ENCODE measurements at regions not wholly inside any gene's neighbourhood (a gene's known extent, or its start where the extent isn't known, plus 50 kb on each side); places are given as distances from the start of the nearest gene placed in this dataset.

DNA sequence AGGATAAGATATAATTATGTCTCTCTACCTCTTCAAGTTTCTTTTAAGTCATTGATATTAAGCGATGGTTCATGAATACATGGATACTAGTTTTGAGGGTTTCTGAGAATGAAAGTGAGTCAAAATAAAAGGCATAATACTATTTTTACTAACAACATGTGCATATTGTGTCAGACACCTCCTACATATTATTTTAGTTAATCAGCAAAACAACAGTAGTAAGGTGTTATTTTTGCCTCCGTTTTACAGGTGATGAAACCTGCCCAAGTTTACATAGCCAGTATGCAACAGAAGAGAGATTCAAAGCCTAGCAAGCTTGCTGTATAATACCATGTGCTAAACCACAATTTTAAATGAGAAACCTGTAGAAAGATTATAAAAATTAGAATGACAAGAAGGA is 544.1 kb downstream of the EPHA5 start:
- Mint-ChIP-seq H3K27me3 (ENCODE audit: low read depth) (no peaks in the 10 kb centered on the region), H3K9me3 (no peaks in the 10 kb centered on the region), H3K36me3 (no peaks in the 10 kb centered on the region), H3K4me3 (no peak overlapping the region), H3K4me1 (no peaks in the 10 kb centered on the region), H3K27ac (no peak overlapping the region)
- TF ChIP-seq, protein P1, sequence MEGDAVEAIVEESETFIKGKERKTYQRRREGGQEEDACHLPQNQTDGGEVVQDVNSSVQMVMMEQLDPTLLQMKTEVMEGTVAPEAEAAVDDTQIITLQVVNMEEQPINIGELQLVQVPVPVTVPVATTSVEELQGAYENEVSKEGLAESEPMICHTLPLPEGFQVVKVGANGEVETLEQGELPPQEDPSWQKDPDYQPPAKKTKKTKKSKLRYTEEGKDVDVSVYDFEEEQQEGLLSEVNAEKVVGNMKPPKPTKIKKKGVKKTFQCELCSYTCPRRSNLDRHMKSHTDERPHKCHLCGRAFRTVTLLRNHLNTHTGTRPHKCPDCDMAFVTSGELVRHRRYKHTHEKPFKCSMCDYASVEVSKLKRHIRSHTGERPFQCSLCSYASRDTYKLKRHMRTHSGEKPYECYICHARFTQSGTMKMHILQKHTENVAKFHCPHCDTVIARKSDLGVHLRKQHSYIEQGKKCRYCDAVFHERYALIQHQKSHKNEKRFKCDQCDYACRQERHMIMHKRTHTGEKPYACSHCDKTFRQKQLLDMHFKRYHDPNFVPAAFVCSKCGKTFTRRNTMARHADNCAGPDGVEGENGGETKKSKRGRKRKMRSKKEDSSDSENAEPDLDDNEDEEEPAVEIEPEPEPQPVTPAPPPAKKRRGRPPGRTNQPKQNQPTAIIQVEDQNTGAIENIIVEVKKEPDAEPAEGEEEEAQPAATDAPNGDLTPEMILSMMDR (IDR thresholded peaks at IDR 0.05; ENCODE audit: unreplicated experiment) = no peak
- DNase-seq (ENCODE audit: low spot score in 2 of 2, unreplicated experiment in 2 of 2) = no peak

DNA sequence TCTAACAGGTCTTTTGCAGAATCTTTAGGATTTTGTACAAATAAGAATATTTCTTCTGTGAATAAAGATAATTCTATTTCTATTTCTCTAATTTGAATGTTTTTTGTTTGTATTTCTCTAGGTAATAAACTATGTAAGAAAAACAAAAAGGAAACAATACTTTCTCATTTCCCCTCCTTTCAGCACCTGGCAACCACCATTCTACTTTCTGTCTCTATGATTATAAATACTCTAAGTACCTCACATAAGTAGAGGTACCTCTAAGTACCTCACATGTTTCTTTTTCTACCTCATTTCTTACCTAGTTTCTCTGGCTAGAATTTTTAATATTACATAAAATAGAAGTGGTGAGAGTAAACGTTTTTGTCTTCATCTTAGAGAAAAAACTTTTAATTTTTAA is 550.0 kb downstream of the EPHA5 start:
- Mint-ChIP-seq H3K27ac (no peak overlapping the region), H3K4me1 (no peaks in the 10 kb centered on the region), H3K9me3 (no peaks in the 10 kb centered on the region), H3K27me3 (ENCODE audit: low read depth) (no peaks in the 10 kb centered on the region), H3K36me3 (no peaks in the 10 kb centered on the region), H3K4me3 (no peak overlapping the region)
- TF ChIP-seq, protein P1 (IDR thresholded peaks at IDR 0.05; ENCODE audit: unreplicated experiment) = no peak
- DNase-seq (ENCODE audit: low spot score in 2 of 2, unreplicated experiment in 2 of 2) = no peak

DNA sequence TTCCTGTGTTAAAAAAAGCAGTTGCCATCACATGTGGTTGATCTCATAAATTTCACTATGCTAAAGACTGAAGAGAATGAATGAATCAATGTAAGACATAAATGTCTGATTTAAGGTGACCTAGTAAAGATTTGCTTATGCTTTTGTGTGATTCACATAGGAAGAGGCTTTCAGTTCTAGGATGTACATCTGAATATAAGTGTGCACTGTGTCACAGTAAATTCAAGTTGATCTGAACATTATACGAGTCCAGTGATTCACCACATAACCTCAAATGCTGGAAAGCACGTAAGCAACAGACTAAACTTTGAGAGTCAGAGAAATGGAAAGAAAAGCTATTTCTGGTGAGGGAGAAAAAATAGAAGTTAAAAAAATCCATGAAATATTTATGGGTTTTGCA is 567.9 kb downstream of the EPHA5 start:
- DNase-seq (ENCODE audit: low spot score in 2 of 2, unreplicated experiment in 2 of 2) = no peak
- Mint-ChIP-seq H3K27me3 (ENCODE audit: low read depth) (no peaks in the 10 kb centered on the region), H3K27ac (no peak overlapping the region), H3K36me3 (no peaks in the 10 kb centered on the region), H3K9me3 (peaks cover 13% of the 10 kb centered on the region), H3K4me1 (no peaks in the 10 kb centered on the region), H3K4me3 (no peak overlapping the region)
- TF ChIP-seq, protein P1 (IDR thresholded peaks at IDR 0.05; ENCODE audit: unreplicated experiment) = no peak

DNA sequence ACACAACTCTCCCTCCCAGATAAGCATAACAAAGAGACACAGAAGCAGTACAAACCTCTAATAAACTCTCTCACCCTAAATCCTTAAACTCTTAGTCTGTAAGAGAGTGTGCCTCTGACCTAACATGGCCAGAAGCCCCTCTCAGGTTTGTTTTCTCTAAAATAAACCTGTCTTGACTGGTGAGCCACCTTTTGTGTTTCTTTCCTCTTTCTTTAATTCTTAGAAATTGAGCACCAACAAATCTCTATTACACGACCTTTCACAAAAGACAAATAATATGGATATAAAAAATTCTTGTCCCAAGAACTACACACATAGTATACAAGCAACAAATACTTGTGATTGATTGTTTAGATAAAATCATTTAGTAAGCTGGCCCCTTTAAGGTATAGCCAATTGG is 573.7 kb downstream of the EPHA5 start:
- Mint-ChIP-seq H3K4me1 (no peaks in the 10 kb centered on the region), H3K36me3 (no peaks in the 10 kb centered on the region), H3K27ac (no peak overlapping the region), H3K4me3 (no peak overlapping the region), H3K27me3 (ENCODE audit: low read depth) (no peaks in the 10 kb centered on the region), H3K9me3 (peaks cover 13% of the 10 kb centered on the region)
- no peak for DNase-seq (ENCODE audit: low spot score in 2 of 2, unreplicated experiment in 2 of 2)
- TF ChIP-seq, protein P1 (IDR thresholded peaks at IDR 0.05; ENCODE audit: unreplicated experiment) = no peak

DNA sequence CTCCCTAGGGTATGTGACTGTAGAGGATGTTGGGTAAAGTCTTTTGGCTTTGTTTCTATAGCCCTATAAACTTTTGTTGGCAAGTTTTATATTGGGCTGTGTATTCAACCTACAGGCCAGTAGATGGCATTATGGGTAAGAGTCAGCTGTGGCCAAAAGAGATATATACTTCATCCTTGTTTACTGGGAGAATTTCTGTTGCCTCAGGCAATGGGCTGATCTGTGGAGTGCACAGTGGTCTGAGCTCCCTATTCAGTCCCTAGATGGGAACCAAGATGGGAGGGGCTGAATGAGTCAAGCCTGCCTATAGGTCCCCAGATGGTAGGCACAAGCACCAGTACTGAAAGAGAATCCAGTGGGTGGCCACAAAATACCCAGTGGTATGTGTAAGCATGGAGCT is 580.6 kb downstream of the EPHA5 start:
- Mint-ChIP-seq H3K27ac (no peak overlapping the region), H3K4me3 (no peak overlapping the region), H3K27me3 (ENCODE audit: low read depth) (no peaks in the 10 kb centered on the region), H3K4me1 (no peaks in the 10 kb centered on the region), H3K36me3 (peaks cover 2% of the 10 kb centered on the region), H3K9me3 (peaks cover 22% of the 10 kb centered on the region)
- no peak for DNase-seq (ENCODE audit: low spot score in 2 of 2, unreplicated experiment in 2 of 2)
- TF ChIP-seq, protein P1 (IDR thresholded peaks at IDR 0.05; ENCODE audit: unreplicated experiment) = no peak

DNA sequence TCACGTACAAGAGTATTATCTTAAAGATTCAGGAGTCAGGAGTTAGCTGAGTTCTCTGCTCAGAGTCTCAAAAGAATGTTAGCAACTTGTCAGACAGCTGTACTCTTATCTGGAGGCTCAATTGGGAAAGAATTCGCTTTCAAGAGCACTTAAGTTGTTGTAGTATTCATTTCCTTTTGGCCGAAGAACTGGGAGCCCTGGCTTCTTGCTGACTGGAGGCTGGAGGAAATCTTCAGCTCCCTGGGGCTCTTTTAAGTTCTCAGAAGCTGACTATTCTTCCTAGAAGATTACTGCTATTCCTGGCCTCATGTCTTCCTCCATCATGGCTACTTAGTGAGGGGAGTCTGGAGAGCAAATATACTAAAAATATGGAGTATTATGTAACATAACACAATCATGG is 587.2 kb downstream of the EPHA5 start:
- Mint-ChIP-seq H3K27ac (peak overlapping the region; percentile 77), H3K27me3 (ENCODE audit: low read depth) (no peaks in the 10 kb centered on the region), H3K36me3 (peaks cover 2% of the 10 kb centered on the region), H3K9me3 (peaks cover 20% of the 10 kb centered on the region), H3K4me1 (peaks cover 5% of the 10 kb centered on the region), H3K4me3 (no peak overlapping the region)
- DNase-seq (ENCODE audit: low spot score in 2 of 2, unreplicated experiment in 2 of 2) = no peak
- TF ChIP-seq, protein P1 (IDR thresholded peaks at IDR 0.05; ENCODE audit: unreplicated experiment) = no peak
